Endothelial cell (in vitro differentiated cells): ENCODE measurements at regions not wholly inside any gene's neighbourhood (a gene's known extent, or its start where the extent isn't known, plus 50 kb on each side); places are given as distances from the start of the nearest gene placed in this dataset.

Experiments used
- DNase-seq: peaks from one replicate; pipeline ENCODE4 v3.0.0; 2021; ENCODE audit warnings: low spot score
- H3K27ac Mint-ChIP-seq: one replicate; pipeline ENCODE4 v1.8.0; 2021; ENCODE audit warnings: mixed read lengths, inconsistent platforms; ENCODE audit not compliant: unreplicated experiment
- H3K27me3 Mint-ChIP-seq: one replicate; pipeline ENCODE4 v1.8.0; 2021; ENCODE audit warnings: mild to moderate bottlenecking, moderate library complexity, mixed read lengths, inconsistent platforms; ENCODE audit not compliant: unreplicated experiment
- H3K36me3 Mint-ChIP-seq: one replicate; pipeline ENCODE4 v1.8.0; 2021; ENCODE audit warnings: mild to moderate bottlenecking, low read depth, mixed read lengths, inconsistent platforms; ENCODE audit not compliant: unreplicated experiment
- H3K4me1 Mint-ChIP-seq: one replicate; pipeline ENCODE4 v1.8.0; 2021; ENCODE audit warnings: mild to moderate bottlenecking, mixed read lengths, inconsistent platforms; ENCODE audit not compliant: unreplicated experiment
- H3K4me3 Mint-ChIP-seq: one replicate; pipeline ENCODE4 v1.8.0; 2021; ENCODE audit warnings: mild to moderate bottlenecking, mixed read lengths, inconsistent platforms; ENCODE audit not compliant: unreplicated experiment
- H3K9me3 Mint-ChIP-seq: one replicate; pipeline ENCODE4 v1.8.0; 2021; ENCODE audit warnings: mixed read lengths, inconsistent platforms; ENCODE audit not compliant: unreplicated experiment
- CTCF ChIP-seq: fragments of 200-600 bp; sonication (generic); IDR thresholded peaks from one replicate; pipeline ENCODE4 v1.5.0; 2021; ENCODE audit warnings: antibody characterized with exemption; ENCODE audit not compliant: unreplicated experiment

- Mint-ChIP-seq H3K4me1 (no peaks in the 10 kb centered on the region), H3K4me3 (no peak overlapping the region), H3K27ac (no peak overlapping the region), H3K9me3 (no peaks in the 10 kb centered on the region), H3K36me3 (no peaks in the 10 kb centered on the region), H3K27me3 (no peaks in the 10 kb centered on the region)
- TF ChIP-seq CTCF, result no peak
- DNase-seq, result no peak
Measured at GRCh38 chrX:125977851-125978250, 188.2 kb downstream of the DCAF12L2 start.

GRCh38 chrX:125998432-125998831 is 167.7 kb downstream of the DCAF12L2 start:
- peak; percentile 4 for DNase-seq
- Mint-ChIP-seq H3K36me3 (no peaks in the 10 kb centered on the region), H3K4me1 (no peaks in the 10 kb centered on the region), H3K27ac (no peak overlapping the region), H3K4me3 (no peak overlapping the region), H3K9me3 (no peaks in the 10 kb centered on the region), H3K27me3 (peaks cover 2% of the 10 kb centered on the region)
- TF ChIP-seq CTCF, result peak; percentile 41

- Mint-ChIP-seq H3K4me3 (no peak overlapping the region), H3K36me3 (no peaks in the 10 kb centered on the region), H3K27ac (no peak overlapping the region), H3K27me3 (no peaks in the 10 kb centered on the region), H3K4me1 (no peaks in the 10 kb centered on the region), H3K9me3 (no peaks in the 10 kb centered on the region)
- TF ChIP-seq CTCF, result no peak
- no peak for DNase-seq
Measured at GRCh38 chrX:126027229-126027628, 138.9 kb downstream of the DCAF12L2 start.

- no peak for TF ChIP-seq CTCF
- H3K36me3 Mint-ChIP-seq, result no peaks in the 10 kb centered on the region
- no peaks in the 10 kb centered on the region for H3K4me1 Mint-ChIP-seq
- H3K4me3 Mint-ChIP-seq, result no peak overlapping the region
- H3K27me3 Mint-ChIP-seq, result no peaks in the 10 kb centered on the region
- H3K27ac Mint-ChIP-seq, result no peak overlapping the region
- DNase-seq, result no peak
- H3K9me3 Mint-ChIP-seq, result no peaks in the 10 kb centered on the region
Measured at GRCh38 chrX:126030021-126030420, 136.1 kb downstream of the DCAF12L2 start.

GRCh38 chrX:126063984-126064383 is 102.1 kb downstream of the DCAF12L2 start:
- no peak for TF ChIP-seq CTCF
- Mint-ChIP-seq H3K27me3 (no peaks in the 10 kb centered on the region), H3K27ac (no peak overlapping the region), H3K36me3 (no peaks in the 10 kb centered on the region), H3K4me1 (no peaks in the 10 kb centered on the region), H3K4me3 (no peak overlapping the region), H3K9me3 (no peaks in the 10 kb centered on the region)
- no peak for DNase-seq
